HEK293T (cell line): ENCODE measurements at regions not wholly inside any gene's neighbourhood (a gene's known extent, or its start where the extent isn't known, plus 50 kb on each side); places are given as distances from the start of the nearest gene placed in this dataset.

Experiments used
- ARNT ChIP-seq: fragments of 450-650 bp; IDR thresholded peaks from 2 replicates; pipeline ENCODE4 v1.6.1; 2017; ENCODE audit warnings: mild to moderate bottlenecking
- LEF1 ChIP-seq: fragments of 450-650 bp; IDR thresholded peaks from 2 replicates; pipeline ENCODE4 v1.6.1; 2017; ENCODE audit warnings: mild to moderate bottlenecking, borderline replicate concordance

- TF ChIP-seq LEF1 (no peak), ARNT (no peak)
Measured at GRCh38 chr3:87062685-87063084, 71.7 kb upstream of the VGLL3 start.
